GM23248 (cell line): ENCODE measurements at regions not wholly inside any gene's neighbourhood (a gene's known extent, or its start where the extent isn't known, plus 50 kb on each side); places are given as distances from the start of the nearest gene placed in this dataset.

Experiments used
- DNase-seq: peaks from one replicate; pipeline ENCODE4 v3.0.0-alpha.2; 2015
- H2AFZ ChIP-seq: fragments of 200-600 bp; sonication (generic); 2 replicates; pipeline ENCODE4 v1.6.1; 2016; ENCODE audit warnings: antibody characterized with exemption
- H3F3A ChIP-seq: fragments of 200-600 bp; sonication (generic); 2 replicates; pipeline ENCODE4 v1.6.1; 2016; ENCODE audit warnings: mild to moderate bottlenecking, antibody characterized with exemption, mixed run types; ENCODE audit not compliant: insufficient read depth
- H3K27ac ChIP-seq: fragments of 200-600 bp; sonication (generic); 2 replicates; pipeline ENCODE4 v1.5.1; 2016; ENCODE audit warnings: mild to moderate bottlenecking
- H3K27me3 ChIP-seq: fragments of 200-600 bp; sonication (generic); replicated peaks from 2 replicates; pipeline ENCODE4 v1.6.1; 2016; ENCODE audit warnings: mild to moderate bottlenecking; ENCODE audit not compliant: insufficient read depth
- H3K36me3 ChIP-seq: fragments of 200-600 bp; sonication (generic); 2 replicates; pipeline ENCODE4 v1.6.1; 2016; ENCODE audit warnings: low read depth, mild to moderate bottlenecking
- H3K4me1 ChIP-seq: fragments of 200-600 bp; sonication (generic); 2 replicates; pipeline ENCODE4 v1.6.1; 2016; ENCODE audit warnings: mild to moderate bottlenecking; ENCODE audit not compliant: insufficient read depth
- H3K4me2 ChIP-seq: fragments of 200-600 bp; sonication (generic); one replicate; pipeline ENCODE4 v1.6.1; 2016; ENCODE audit warnings: mild to moderate bottlenecking; ENCODE audit not compliant: unreplicated experiment
- H3K4me3 ChIP-seq: fragments of 200-600 bp; sonication (generic); 2 replicates; pipeline ENCODE4 v1.5.1; 2016; ENCODE audit warnings: mild to moderate bottlenecking
- H3K79me2 ChIP-seq: fragments of 200-600 bp; sonication (generic); 2 replicates; pipeline ENCODE4 v1.6.1; 2016; ENCODE audit warnings: mild to moderate bottlenecking; ENCODE audit not compliant: insufficient read depth
- H3K9ac ChIP-seq: fragments of 200-600 bp; sonication (generic); 2 replicates; pipeline ENCODE4 v1.6.1; 2016; ENCODE audit warnings: mild to moderate bottlenecking
- H3K9me2 ChIP-seq: fragments of 200-600 bp; sonication (generic); 2 replicates; pipeline ENCODE4 v1.6.1; 2016; ENCODE audit warnings: mixed run types, mild to moderate bottlenecking, moderate library complexity; ENCODE audit not compliant: insufficient read depth
- H3K9me3 ChIP-seq: fragments of 200-600 bp; sonication (generic); one replicate; pipeline ENCODE4 v1.6.1; 2017; ENCODE audit warnings: low read depth
- H4K20me1 ChIP-seq: fragments of 200-600 bp; sonication (generic); 2 replicates; pipeline ENCODE4 v1.6.0; 2016; ENCODE audit not compliant: insufficient read depth
- EZH2 ChIP-seq: fragments of 200-600 bp; sonication (generic); IDR thresholded peaks from 2 replicates; pipeline ENCODE4 v1.6.1; 2018; ENCODE audit warnings: antibody characterized with exemption, mild to moderate bottlenecking; ENCODE audit not compliant: insufficient read depth, poor library complexity, severe bottlenecking
- EZH2phosphoT487 ChIP-seq: fragments of 200-600 bp; sonication (generic); IDR thresholded peaks from 2 replicates; pipeline ENCODE4 v1.6.1; 2018; ENCODE audit warnings: antibody characterized with exemption, moderate library complexity, mild to moderate bottlenecking, low read depth; ENCODE audit not compliant: insufficient read depth
- WGBS, 2 experiments: methylation state at CpG; one replicate each; pipeline ENCODE4 v1.1.6; 2015 to 2017; ENCODE audit warnings: low lambda C conversion rate in 2 of 2, low coverage in 1 of 2; ENCODE audit errors: missing lambda C conversion rate in 2 of 2; 5-methylcytosine and 5-hydroxymethylcytosine counted together
- in situ Hi-C: fragments of 300-500 bp; cut with MboI; formaldehyde crosslinking; loops from 2 replicates; pipeline ENCODE4 v1.15.0; 2020

GRCh38 chr10:42956045-42956444, 120.8 kb upstream of the RET start:
- H3K79me2 ChIP-seq = no peaks in the 10 kb centered on the region
- no peak overlapping the region for H2AFZ ChIP-seq
- in situ Hi-C loops = no loop called here
- no peak overlapping the region for H3K4me3 ChIP-seq
- H3K27ac ChIP-seq = no peak overlapping the region
- H3K9me3 ChIP-seq = no peaks in the 10 kb centered on the region
- no peaks in the 10 kb centered on the region for H3K4me1 ChIP-seq
- 19 to 32% methylated on average over 3 of the region's 3 CpGs for WGBS, 2 experiments
- no peak overlapping the region for H3K4me2 ChIP-seq
- no peaks in the 10 kb centered on the region for H3K9me2 ChIP-seq
- H3K27me3 ChIP-seq = peaks cover 21% of the 10 kb centered on the region
- no peaks in the 10 kb centered on the region for H3K36me3 ChIP-seq
- TF ChIP-seq EZH2phosphoT487 = no peak
- TF ChIP-seq EZH2 = no peak
- H3K9ac ChIP-seq = no peak overlapping the region
- H4K20me1 ChIP-seq = no peaks in the 10 kb centered on the region
- DNase-seq = no peak
- H3F3A ChIP-seq = no peaks in the 10 kb centered on the region

GRCh38 chr10:42958142-42958868, 118.6 kb upstream of the RET start:
- no peaks in the 10 kb centered on the region for H3F3A ChIP-seq
- H3K9me3 ChIP-seq = no peaks in the 10 kb centered on the region
- TF ChIP-seq EZH2 (no peak), EZH2phosphoT487 (no peak)
- no peaks in the 10 kb centered on the region for H3K79me2 ChIP-seq
- no peaks in the 10 kb centered on the region for H3K36me3 ChIP-seq
- no peaks in the 10 kb centered on the region for H3K4me1 ChIP-seq
- no peak for DNase-seq
- H2AFZ ChIP-seq = no peak overlapping the region
- H3K9me2 ChIP-seq = no peaks in the 10 kb centered on the region
- no peaks in the 10 kb centered on the region for H4K20me1 ChIP-seq
- no peak overlapping the region for H3K4me3 ChIP-seq
- in situ Hi-C loops = no loop called here
- no peak overlapping the region for H3K27ac ChIP-seq
- 65 to 70% methylated on average over 2 of the region's 2 CpGs for WGBS, 2 experiments
- H3K27me3 ChIP-seq = 0 out of 2 replicates have a peak, but pooled peaks cover 11% of the 10 kb centered on the region
- H3K9ac ChIP-seq = no peak overlapping the region
- H3K4me2 ChIP-seq = no peak overlapping the region

- DNase-seq = no peak
- Histone ChIP-seq H3K9me3 (no peaks in the 10 kb centered on the region), H3K4me1 (no peaks in the 10 kb centered on the region), H2AFZ (no peak overlapping the region), H3K9me2 (no peaks in the 10 kb centered on the region), H3K4me3 (no peak overlapping the region), H3F3A (no peaks in the 10 kb centered on the region), H4K20me1 (no peaks in the 10 kb centered on the region), H3K9ac (no peak overlapping the region), H3K36me3 (no peaks in the 10 kb centered on the region), H3K27ac (no peak overlapping the region), H3K79me2 (no peaks in the 10 kb centered on the region), H3K27me3 (peaks cover 15% of the 10 kb centered on the region; the same call in 1 of the 2 replicates), H3K4me2 (no peak overlapping the region)
- in situ Hi-C loops = no loop called here
- 62 to 63% methylated on average over 3 of the region's 3 CpGs for WGBS, 2 experiments
- no peak for TF ChIP-seq EZH2phosphoT487
- no peak for TF ChIP-seq EZH2
Measured at GRCh38 chr10:42959833-42960232, 117.0 kb upstream of the RET start.

GRCh38 chr10:42960491-42960990, 116.3 kb upstream of the RET start:
- DNase-seq = peak; percentile 55
- in situ Hi-C loops = no loop called here
- no peak overlapping the region for H3K4me2 ChIP-seq

More at GRCh38 chr10:42960491-42960990, 116.3 kb upstream of the RET start:
- Histone ChIP-seq H4K20me1 (no peaks in the 10 kb centered on the region), H3K79me2 (no peaks in the 10 kb centered on the region), H3K27me3 (peaks cover 16% of the 10 kb centered on the region; the same call in 1 of the 2 replicates), H3K36me3 (no peaks in the 10 kb centered on the region), H3K9me2 (no peaks in the 10 kb centered on the region), H3K27ac (no peak overlapping the region), H3K9ac (no peak overlapping the region), H3K9me3 (no peaks in the 10 kb centered on the region), H3F3A (no peaks in the 10 kb centered on the region), H2AFZ (no peak overlapping the region), H3K4me3 (no peak overlapping the region), H3K4me1 (no peaks in the 10 kb centered on the region)
- TF ChIP-seq EZH2 = no peak
- TF ChIP-seq EZH2phosphoT487 = no peak
- WGBS, 2 experiments = 30 to 31% methylated on average over 6 to 7 of the region's 7 CpGs
